Neural progenitor cell (in vitro differentiated cells): ENCODE measurements at regions not wholly inside any gene's neighbourhood (a gene's known extent, or its start where the extent isn't known, plus 50 kb on each side); places are given as distances from the start of the nearest gene placed in this dataset.

Experiments used
- EZH2 ChIP-seq: fragments of 200-600 bp; sonication (generic); IDR thresholded peaks from 2 replicates; pipeline ENCODE4 v1.6.1; 2017; ENCODE audit warnings: antibody characterized with exemption, mild to moderate bottlenecking, moderate library complexity
- TF ChIP-seq, protein P1 (sequence below): fragments of 200-600 bp; sonication (generic); IDR thresholded peaks from 2 replicates; pipeline ENCODE4 v1.5.1; 2017; ENCODE audit warnings: antibody characterized with exemption, mild to moderate bottlenecking

DNA sequence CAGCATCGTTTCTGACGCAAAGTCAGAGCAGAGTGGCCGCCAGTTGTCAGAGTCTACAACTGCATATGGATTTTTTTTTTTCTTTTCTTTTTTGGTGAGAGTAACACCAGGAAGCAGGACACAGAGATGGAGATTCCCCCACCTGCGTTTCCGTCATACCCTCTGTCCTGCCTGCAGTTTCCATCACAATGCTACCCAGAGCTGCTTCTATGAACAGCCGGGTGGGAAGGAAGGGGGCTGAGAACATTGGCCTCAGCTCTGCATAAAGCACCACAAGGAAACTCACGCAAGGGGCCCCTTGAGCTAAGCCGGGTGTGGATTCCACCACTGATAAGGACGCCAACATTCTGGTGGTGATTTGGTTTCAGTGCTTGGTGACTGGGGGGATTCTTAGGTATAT is 183.5 kb upstream of the AFDN start:
- TF ChIP-seq, protein P1, sequence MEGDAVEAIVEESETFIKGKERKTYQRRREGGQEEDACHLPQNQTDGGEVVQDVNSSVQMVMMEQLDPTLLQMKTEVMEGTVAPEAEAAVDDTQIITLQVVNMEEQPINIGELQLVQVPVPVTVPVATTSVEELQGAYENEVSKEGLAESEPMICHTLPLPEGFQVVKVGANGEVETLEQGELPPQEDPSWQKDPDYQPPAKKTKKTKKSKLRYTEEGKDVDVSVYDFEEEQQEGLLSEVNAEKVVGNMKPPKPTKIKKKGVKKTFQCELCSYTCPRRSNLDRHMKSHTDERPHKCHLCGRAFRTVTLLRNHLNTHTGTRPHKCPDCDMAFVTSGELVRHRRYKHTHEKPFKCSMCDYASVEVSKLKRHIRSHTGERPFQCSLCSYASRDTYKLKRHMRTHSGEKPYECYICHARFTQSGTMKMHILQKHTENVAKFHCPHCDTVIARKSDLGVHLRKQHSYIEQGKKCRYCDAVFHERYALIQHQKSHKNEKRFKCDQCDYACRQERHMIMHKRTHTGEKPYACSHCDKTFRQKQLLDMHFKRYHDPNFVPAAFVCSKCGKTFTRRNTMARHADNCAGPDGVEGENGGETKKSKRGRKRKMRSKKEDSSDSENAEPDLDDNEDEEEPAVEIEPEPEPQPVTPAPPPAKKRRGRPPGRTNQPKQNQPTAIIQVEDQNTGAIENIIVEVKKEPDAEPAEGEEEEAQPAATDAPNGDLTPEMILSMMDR = no peak
- no peak for TF ChIP-seq EZH2
